ENCODE measurements at regions not wholly inside any gene's neighbourhood (a gene's known extent, or its start where the extent isn't known, plus 50 kb on each side); places are given as distances from the start of the nearest gene placed in this dataset.

DNA sequence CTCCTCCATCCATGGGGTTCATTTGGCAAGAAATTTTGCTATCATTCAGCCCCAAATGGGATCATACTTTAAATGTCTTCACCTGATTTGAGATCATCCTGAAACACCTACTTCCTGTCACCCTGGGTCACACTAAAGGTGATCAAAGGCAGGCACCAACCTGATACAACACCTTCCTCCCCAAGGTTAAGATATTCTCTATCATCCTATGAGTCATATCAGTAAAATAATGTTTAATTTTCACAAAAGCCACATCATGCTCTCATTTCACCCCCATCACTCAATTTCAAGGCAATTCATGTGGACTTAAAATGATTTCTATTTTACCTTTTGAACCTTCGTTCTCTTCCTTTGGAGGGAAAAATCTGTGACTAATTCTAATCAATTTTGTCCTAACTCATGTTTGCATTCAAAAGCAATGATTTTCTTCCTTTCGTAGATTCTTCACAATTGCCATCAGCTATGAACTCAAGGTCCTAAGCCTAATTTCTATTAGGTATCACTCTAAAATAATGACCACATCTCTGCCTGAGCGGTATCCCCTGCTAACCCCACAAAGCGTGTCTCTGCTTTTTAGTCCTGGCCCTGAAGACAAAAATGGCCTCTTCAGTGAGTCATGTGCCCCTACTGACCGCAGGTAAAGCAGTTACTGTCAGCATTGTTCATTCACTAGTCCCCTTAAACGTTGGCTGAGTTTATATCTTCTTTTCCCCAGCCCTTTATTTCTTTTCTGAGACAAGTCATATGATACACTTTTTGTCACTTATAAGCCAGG lies 139.0 kb downstream of the SPRY2 start:
- TF ChIP-seq, protein P1, sequence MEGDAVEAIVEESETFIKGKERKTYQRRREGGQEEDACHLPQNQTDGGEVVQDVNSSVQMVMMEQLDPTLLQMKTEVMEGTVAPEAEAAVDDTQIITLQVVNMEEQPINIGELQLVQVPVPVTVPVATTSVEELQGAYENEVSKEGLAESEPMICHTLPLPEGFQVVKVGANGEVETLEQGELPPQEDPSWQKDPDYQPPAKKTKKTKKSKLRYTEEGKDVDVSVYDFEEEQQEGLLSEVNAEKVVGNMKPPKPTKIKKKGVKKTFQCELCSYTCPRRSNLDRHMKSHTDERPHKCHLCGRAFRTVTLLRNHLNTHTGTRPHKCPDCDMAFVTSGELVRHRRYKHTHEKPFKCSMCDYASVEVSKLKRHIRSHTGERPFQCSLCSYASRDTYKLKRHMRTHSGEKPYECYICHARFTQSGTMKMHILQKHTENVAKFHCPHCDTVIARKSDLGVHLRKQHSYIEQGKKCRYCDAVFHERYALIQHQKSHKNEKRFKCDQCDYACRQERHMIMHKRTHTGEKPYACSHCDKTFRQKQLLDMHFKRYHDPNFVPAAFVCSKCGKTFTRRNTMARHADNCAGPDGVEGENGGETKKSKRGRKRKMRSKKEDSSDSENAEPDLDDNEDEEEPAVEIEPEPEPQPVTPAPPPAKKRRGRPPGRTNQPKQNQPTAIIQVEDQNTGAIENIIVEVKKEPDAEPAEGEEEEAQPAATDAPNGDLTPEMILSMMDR (conservative IDR thresholded peaks at IDR 0.05; ENCODE audit: low read depth, low read length): no peak
- no peak for TF ChIP-seq EZH2 (IDR thresholded peaks at IDR 0.05; ENCODE audit: borderline replicate concordance, low read depth, low read length, poor library complexity, severe bottlenecking)
